ENCODE measurements at regions not wholly inside any gene's neighbourhood (a gene's known extent, or its start where the extent isn't known, plus 50 kb on each side); places are given as distances from the start of the nearest gene placed in this dataset.
"Not testable (repeated sequence)": the region's sequence is repeated elsewhere in the genome, so short reads cannot be mapped to it uniquely, and the experiment has no call there.

- no peak for DNase-seq
Observed at GRCh38 chr16:76988526-76988925, 202.5 kb upstream of the MON1B start.

DNA sequence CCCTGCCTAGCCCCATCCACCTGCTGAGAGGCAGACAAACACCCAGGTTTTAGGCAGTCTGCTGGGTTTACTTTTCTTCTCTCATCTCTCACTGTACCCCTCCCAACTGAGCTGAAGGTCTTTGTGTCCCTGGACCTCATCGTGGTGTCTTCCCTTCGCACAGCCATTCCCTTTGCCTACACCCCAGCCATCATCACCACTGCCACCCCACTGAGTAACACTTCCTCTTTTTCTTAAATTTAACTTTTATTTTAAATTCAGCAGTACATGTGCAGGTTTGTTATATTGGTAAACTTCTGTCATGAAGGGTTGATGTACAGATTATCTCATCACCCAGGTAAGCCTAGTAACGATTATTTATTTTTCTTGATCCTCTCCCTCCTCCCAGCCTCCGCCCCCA lies 188.3 kb upstream of the MON1B start:
- no peak for DNase-seq

GRCh38 chr16:77009453-77009852 lies 181.5 kb upstream of the MON1B start:
- DNase-seq = no peak

DNA sequence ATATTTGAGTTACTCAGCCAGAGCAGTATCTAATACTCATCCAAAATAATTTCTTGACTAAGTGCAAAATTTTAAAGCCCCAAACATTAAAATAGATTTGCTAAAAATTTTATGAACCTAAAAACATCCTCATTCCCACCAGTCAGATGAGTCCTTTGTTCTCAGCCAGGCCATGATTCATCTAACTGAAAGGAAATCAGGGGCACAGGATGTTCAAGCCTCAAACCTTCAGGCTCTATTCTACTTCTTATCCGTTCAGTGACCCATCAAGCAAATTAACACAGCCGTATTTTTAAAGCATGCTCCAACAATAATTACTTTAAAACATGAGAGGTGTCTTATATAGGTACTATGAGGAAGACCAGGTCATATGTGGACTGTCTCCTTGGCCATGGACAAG lies 176.5 kb upstream of the MON1B start:
- DNase-seq = no peak

GRCh38 chr16:77030600-77030999 lies 160.4 kb upstream of the MON1B start:
- DNase-seq = no peak

- no peak for DNase-seq
Observed at GRCh38 chr16:77033516-77033915, 157.5 kb upstream of the MON1B start.

GRCh38 chr16:77035361-77035760 lies 155.6 kb upstream of the MON1B start:
- no peak for DNase-seq

GRCh38 chr16:77037696-77038347 lies 153.2 kb upstream of the MON1B start:
- DNase-seq = no peak

- no peak for DNase-seq
Observed at GRCh38 chr16:77041468-77041867, 149.5 kb upstream of the MON1B start.

DNA sequence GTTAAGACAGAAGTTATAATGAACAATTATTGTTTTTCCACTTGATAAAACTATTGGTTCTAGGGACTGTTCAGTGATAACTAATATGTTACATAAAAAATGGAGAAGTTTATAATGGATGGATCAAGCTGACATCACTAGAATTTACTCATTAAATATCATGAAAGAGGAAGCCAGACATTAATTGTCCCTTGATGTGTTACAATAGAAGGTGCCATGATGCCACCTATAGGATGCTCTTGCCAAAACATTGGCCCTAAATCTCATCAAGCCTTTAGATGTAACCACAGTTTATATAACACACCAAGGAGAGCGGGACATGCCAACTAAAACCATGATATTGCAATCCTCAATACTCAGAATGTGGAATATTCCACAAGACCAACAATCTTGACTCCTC lies 147.9 kb upstream of the MON1B start:
- no peak for DNase-seq

DNA sequence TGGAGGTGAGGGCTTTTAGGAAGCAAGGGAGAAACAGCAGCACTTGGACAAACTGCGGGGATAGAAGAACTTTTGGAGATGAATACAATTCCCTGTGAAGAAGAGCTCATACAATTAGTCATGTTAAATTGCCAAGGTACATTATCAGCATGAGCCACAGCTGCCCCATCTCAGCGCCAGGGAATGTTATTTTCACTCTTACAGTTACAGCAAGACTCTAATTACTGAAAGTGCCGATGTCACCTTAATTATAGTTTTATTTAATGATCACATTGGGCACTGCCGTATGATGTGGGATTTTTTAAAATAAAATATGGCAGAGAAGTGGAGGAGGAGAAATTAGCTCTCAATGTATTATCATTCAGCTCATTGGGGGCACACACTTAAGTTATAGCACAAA lies 144.8 kb upstream of the MON1B start:
- DNase-seq = no peak

GRCh38 chr16:77048085-77048484 lies 142.9 kb upstream of the MON1B start:
- no peak for DNase-seq

- DNase-seq = no peak
Observed at GRCh38 chr16:77049577-77049976, 141.4 kb upstream of the MON1B start.

DNA sequence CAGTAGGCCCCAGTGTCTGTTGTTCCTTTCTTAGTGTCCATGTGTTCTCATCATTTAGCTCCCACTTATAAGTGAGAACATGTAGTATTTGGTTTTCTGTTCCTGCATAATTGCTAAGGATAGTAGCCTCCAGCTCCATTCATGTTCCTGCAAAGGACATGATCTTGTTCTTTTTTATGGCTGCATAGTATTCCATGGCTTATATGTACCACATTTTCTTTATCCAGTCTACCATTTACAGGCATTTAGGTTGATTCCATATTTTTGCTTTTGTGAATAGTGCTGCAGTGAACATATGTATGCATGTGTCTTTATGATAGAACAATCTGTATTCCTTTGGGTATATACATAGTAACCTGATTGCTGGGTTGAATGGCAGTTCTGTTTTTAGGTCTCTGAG lies 134.4 kb upstream of the MON1B start:
- DNase-seq = not testable (repeated sequence)

- DNase-seq = no peak
Observed at GRCh38 chr16:77057161-77057774, 133.7 kb upstream of the MON1B start.

DNA sequence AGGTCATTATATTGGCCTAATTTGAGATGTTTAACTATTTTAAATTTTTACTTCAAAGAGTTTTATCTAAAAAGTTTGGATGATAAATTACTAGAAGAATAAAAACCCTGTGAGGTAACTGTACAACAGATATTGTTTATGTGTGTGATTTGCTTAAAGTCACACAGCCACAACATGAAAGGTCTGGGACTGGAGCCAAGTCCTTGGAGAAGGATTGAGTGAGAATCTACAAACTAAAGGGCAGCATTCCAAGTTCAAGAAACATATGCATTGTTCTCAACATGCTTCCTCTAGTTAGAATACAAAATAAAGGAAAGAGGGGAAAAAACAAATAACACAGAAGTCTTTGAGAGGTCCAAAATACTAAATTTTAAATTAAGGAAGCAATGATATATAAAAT lies 131.5 kb upstream of the MON1B start:
- no peak for DNase-seq

DNA sequence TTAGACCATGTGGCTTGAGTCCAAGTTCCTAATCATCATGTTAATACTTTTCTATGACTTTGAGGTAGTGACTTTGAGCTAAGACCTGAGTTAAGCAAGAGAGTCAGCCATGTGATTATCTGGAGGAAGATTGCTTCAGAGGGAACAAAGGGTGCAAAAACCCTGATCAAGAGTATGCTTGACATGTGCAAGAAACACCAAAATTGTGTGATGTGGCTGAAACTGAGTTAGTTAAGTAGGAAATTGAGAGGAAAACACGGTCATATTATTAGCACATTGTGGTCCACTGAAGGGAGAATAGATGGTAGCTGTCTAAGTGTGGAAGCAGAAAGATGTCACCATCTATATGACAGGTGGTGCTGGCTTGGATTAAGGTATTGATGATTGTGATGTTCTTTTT lies 130.4 kb upstream of the MON1B start:
- no peak for DNase-seq

DNA sequence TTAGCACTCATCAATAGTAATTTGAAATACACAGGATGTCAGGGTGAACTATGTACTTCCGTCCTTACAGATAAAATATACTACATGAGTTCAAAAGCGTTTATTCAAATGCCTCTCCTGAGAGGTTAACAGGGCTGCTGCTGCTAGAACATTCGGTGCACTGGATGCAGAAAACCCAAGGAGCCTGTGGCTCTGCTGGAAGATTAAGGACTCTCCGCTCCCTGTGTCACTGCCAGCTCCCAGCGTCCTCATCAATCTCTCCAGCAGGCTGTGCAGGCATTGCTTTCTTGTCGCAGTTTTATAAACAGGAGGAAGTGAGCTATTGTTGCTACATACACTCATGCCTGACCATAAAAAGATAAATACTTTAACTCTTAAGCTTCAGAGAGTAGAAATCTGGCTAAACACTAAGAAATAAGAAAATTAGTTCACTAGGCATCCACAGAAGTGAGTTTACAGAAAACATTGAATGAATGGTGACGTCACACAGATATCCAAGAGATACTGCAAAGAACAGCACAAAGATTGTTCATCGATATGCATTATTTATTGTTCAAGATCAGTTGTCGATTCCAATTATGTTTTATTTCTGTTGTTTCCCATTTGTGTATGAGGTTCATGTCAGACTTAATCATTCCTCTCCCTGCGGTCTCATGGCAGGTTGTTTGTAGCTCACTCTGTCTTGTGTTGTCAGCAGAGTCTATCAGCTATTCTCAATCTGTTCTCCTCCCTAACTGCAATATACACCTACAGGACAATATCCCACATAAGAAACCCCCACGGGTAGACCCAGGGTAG lies 127.9 kb upstream of the MON1B start:
- DNase-seq = no peak

GRCh38 chr16:77063676-77064016 lies 127.3 kb upstream of the MON1B start:
- DNase-seq = no peak

DNA sequence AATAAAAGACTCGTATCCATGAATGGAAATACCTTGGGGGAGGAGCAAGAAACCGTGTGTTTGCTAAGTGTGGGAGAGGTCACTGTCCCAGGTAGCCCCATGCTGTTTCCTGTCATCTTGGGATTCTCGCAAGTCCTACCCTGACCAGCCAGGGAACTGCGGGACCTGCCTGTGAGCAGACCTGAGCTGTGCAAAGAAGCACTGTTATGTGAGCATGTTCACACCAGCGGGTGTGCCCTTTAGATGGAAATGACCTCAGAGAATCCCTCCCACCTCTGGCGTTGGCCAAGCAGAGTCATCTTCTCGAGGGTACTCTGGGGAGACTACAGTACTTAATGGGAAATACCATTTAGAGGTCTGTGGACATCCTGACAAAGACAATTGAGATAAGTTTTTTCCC lies 127.0 kb upstream of the MON1B start:
- DNase-seq = no peak

DNA sequence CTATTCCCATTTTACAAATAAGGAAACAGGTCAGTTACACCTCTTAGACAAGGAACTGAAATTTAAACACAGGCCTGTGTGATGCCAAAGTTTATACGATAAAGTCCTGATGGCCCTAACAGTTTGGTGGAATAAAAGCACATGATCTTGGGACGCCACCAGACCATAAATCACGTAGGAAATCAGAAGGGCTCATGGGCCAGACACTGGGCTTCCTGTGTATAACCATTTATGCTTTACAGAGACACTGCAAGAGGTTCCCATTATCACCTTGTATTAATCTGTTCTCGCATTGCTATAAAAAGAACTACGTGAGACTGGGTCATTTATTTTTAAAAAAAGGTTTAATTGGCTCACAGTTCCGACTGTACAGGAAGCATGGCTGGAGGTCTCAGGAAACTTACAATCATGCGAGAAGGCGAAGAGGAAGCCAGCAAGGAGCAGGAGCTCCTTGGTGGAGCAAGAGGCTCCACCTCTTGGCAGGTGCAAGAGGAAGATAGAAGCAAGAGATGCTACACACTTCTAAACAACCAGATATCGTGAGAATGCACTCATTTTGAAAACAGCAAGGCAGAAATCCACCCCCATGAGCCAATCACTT lies 124.0 kb upstream of the MON1B start:
- no peak for DNase-seq

DNA sequence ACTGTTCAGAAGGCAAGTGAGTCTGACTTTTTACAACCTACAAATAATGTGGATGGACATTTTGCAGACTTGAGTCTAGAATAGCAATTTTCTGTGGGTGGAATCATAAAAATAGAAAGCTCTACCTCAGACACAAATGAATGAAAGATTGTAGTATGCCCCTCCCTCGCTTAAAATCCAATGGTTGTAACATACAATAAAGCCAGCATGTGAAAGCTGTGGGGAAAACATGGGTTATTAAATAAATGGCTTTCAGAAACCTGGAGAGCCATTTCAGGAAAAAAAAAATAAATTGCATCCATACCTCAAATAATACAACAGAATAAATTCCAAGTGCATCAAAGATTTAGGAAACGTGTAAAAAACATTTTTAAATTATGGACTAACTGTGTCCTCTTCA lies 123.1 kb upstream of the MON1B start:
- no peak for DNase-seq

- DNase-seq = no peak
Observed at GRCh38 chr16:77068402-77068801, 122.6 kb upstream of the MON1B start.

DNA sequence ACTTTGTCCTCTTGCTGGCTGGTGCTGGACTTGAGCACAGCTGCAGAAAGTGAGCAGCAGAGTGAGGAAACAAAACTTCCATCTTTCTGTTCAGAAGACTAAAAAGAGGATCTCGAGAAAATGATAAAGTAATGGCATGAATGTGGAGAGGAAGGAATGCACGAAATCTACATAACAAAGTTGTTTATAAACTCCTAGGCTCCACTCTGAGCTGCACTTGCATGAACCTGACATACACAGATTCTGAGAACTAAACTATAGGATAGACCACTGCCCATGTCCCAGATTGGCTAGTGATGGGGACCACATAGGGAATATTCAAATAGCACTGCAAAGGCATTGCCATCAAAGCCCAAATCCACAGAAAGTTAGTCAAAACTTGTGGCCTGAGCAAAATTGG lies 121.1 kb upstream of the MON1B start:
- no peak for DNase-seq

All from CD4-positive, alpha-beta T cell treated with Interferon alpha-2 for 1 hour (primary cell).